HG02870 (cell line): ENCODE measurements at regions not wholly inside any gene's neighbourhood (a gene's known extent, or its start where the extent isn't known, plus 50 kb on each side); places are given as distances from the start of the nearest gene placed in this dataset.
"Not testable (repeated sequence)": the region's sequence is repeated elsewhere in the genome, so short reads cannot be mapped to it uniquely, and the experiment has no call there.

ENCODE experiments used
- ATAC-seq: cut with Tn5 transposase; IDR thresholded peaks from one replicate; pipeline ENCODE4 v1.9.1; 2021; ENCODE audit warnings: mild to moderate bottlenecking, moderate library complexity; ENCODE audit not compliant: unreplicated experiment

GRCh38 chr6:20338156-20338555, 63.5 kb upstream of the E2F3 start:
- no peak for ATAC-seq

DNA sequence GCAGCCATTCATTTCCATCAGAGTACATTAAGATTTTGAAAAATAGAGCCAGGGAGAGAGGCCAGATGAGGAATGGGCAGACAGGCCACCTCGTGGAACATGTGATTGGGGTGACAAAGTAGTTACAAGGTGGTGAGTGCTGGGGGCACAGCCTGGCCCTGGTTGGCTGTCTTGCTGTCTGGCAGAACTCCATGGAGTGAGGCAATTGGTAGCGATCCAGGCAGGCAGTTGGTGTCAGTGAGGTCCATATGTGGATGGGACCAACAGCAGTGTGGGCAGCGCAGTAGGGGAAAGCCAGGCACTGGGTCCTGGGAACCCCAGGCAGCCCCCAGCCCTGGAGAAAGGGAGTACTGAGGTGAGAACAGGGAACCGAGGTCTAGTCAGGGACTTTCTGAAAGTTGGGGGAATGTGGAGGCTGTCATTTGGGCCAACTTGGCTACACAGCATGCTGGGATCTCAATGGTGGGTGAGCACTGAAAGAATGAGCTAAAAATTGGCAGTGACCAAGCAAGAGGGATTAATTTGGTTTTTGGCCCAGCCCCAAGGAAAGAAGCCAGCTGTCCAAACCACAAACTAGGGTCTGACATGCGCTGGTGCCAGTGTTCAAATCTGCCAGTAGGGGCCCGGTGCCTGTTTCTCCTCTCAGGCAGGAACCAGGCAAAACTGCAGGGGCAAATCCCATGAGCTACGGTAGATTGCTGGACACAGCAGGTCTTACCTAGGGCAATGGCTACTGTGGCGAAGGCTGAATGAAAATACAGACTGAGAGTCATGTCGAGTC, 61.4 kb upstream of the E2F3 start:
- no peak for ATAC-seq

GRCh38 chr6:20341096-20341495, 60.6 kb upstream of the E2F3 start:
- ATAC-seq, result no peak

- ATAC-seq, result no peak
These were observed 60.1 kb upstream of the E2F3 start for GRCh38 chr6:20341564-20341963.

- not testable (repeated sequence) for ATAC-seq
These were observed 54.7 kb upstream of the E2F3 start for GRCh38 chr6:20346948-20347347.

DNA sequence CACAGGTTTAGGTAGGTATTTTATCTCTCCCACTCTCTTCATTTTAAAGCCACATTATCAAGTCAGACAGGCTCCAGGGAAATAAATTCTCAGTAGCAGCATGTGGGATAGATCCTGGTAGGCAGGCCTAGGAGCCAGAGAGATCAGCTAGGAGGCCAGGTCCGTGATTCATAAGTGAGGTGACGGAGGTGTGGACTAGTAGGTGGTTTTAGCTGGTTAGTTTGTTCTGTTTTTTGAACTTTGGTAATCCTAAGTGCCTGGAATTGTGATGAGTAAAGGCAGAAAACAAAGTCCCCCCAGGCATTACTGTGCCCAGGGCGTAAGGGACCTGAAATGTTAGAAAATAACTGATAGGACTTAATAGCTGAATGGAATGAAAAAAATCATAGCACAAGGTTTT, 53.6 kb upstream of the E2F3 start:
- ATAC-seq, result no peak

GRCh38 chr6:20349225-20349624, 52.5 kb upstream of the E2F3 start:
- no peak for ATAC-seq

DNA sequence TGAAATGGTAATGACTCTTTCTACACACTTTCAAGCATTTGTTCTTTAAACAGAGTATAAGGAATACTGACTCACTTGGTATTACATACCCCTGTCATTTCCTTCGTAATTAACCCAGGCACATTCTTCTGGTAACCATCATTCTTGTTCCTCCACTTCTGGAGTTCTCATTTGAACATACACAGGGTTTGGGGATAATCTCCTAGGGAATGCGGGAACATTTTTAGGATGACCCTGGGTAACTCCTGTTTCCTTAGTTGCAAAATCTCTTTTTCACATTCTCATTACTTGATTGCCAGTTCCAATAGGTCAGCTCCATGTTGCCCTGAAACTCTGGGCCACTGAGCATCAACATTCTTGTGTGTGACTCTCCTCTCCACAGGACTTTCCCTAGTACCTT, 51.5 kb upstream of the E2F3 start:
- ATAC-seq, result no peak

- no peak for ATAC-seq
These were observed 50.1 kb upstream of the E2F3 start for GRCh38 chr6:20351534-20351933.
